ENCODE measurements at regions not wholly inside any gene's neighbourhood (a gene's known extent, or its start where the extent isn't known, plus 50 kb on each side); places are given as distances from the start of the nearest gene placed in this dataset.

- H3K27me3 ChIP-seq (ENCODE audit: control insufficient read depth, low read length), result no peaks in the 10 kb centered on the region
- no peaks in the 10 kb centered on the region for H3K79me2 ChIP-seq (ENCODE audit: control insufficient read depth, low read length)
- H3K4me2 ChIP-seq (ENCODE audit: low read length), result no peak overlapping the region
- no peaks in the 10 kb centered on the region for H4K20me1 ChIP-seq (ENCODE audit: control insufficient read depth, insufficient read depth, low read depth, low read length)
- no peaks in the 10 kb centered on the region for H3K9me2 ChIP-seq (replicated peaks; ENCODE audit: control insufficient read depth, low read length)
- no peaks in the 10 kb centered on the region for H3F3A ChIP-seq (ENCODE audit: control insufficient read depth, insufficient read depth)
- no peaks in the 10 kb centered on the region for H3K36me3 ChIP-seq (ENCODE audit: control insufficient read depth, low read length)
- H3K4me1 ChIP-seq (ENCODE audit: control insufficient read depth, low read length), result no peaks in the 10 kb centered on the region
- no peak overlapping the region for H3K4me3 ChIP-seq (ENCODE audit: low read length)
- H3K27ac ChIP-seq (ENCODE audit: low read depth, low read length), result no peak overlapping the region
- H3K9me3 ChIP-seq (ENCODE audit: control insufficient read depth, insufficient read depth, low read length), result no peaks in the 10 kb centered on the region; the same call in 1 of the 2 replicates
- TF ChIP-seq CTCF (IDR thresholded peaks at IDR 0.05; ENCODE audit: low read depth, low read length, poor library complexity, severe bottlenecking) (no peak), EZH2phosphoT487 (IDR thresholded peaks at IDR 0.05; ENCODE audit: borderline replicate concordance, low read length) (no peak)
Measured at GRCh38 chr14:26928019-26928418, 330.2 kb upstream of the NOVA1 start.

GRCh38 chr14:26929361-26929760 is 331.5 kb upstream of the NOVA1 start:
- Histone ChIP-seq H3K36me3 (ENCODE audit: control insufficient read depth, low read length) (no peaks in the 10 kb centered on the region), H3K27ac (ENCODE audit: low read depth, low read length) (no peak overlapping the region), H3K4me3 (ENCODE audit: low read length) (no peak overlapping the region), H3F3A (ENCODE audit: control insufficient read depth, insufficient read depth) (no peaks in the 10 kb centered on the region), H3K9me3 (ENCODE audit: control insufficient read depth, insufficient read depth, low read length) (no peaks in the 10 kb centered on the region; the same call in 1 of the 2 replicates), H3K27me3 (ENCODE audit: control insufficient read depth, low read length) (no peaks in the 10 kb centered on the region), H3K79me2 (ENCODE audit: control insufficient read depth, low read length) (no peaks in the 10 kb centered on the region), H4K20me1 (ENCODE audit: control insufficient read depth, insufficient read depth, low read depth, low read length) (no peaks in the 10 kb centered on the region), H3K9me2 (replicated peaks; ENCODE audit: control insufficient read depth, low read length) (no peaks in the 10 kb centered on the region), H3K4me2 (ENCODE audit: low read length) (no peak overlapping the region), H3K4me1 (ENCODE audit: control insufficient read depth, low read length) (no peaks in the 10 kb centered on the region)
- no peak for TF ChIP-seq EZH2phosphoT487 (IDR thresholded peaks at IDR 0.05; ENCODE audit: borderline replicate concordance, low read length)
- TF ChIP-seq CTCF (IDR thresholded peaks at IDR 0.05; ENCODE audit: low read depth, low read length, poor library complexity, severe bottlenecking), result no peak

GRCh38 chr14:26930576-26930975 is 332.7 kb upstream of the NOVA1 start:
- Histone ChIP-seq H3K27ac (ENCODE audit: low read depth, low read length) (no peak overlapping the region), H4K20me1 (ENCODE audit: control insufficient read depth, insufficient read depth, low read depth, low read length) (no peaks in the 10 kb centered on the region), H3K4me2 (ENCODE audit: low read length) (no peak overlapping the region), H3K9me3 (ENCODE audit: control insufficient read depth, insufficient read depth, low read length) (no peaks in the 10 kb centered on the region), H3K4me3 (ENCODE audit: low read length) (no peak overlapping the region), H3K4me1 (ENCODE audit: control insufficient read depth, low read length) (no peaks in the 10 kb centered on the region), H3K9me2 (replicated peaks; ENCODE audit: control insufficient read depth, low read length) (no peaks in the 10 kb centered on the region), H3K27me3 (ENCODE audit: control insufficient read depth, low read length) (no peaks in the 10 kb centered on the region), H3F3A (ENCODE audit: control insufficient read depth, insufficient read depth) (no peaks in the 10 kb centered on the region), H3K79me2 (ENCODE audit: control insufficient read depth, low read length) (no peaks in the 10 kb centered on the region), H3K36me3 (ENCODE audit: control insufficient read depth, low read length) (no peaks in the 10 kb centered on the region)
- TF ChIP-seq CTCF (IDR thresholded peaks at IDR 0.05; ENCODE audit: low read depth, low read length, poor library complexity, severe bottlenecking), result no peak
- TF ChIP-seq EZH2phosphoT487 (IDR thresholded peaks at IDR 0.05; ENCODE audit: borderline replicate concordance, low read length), result no peak

Data from DOHH2 (cell line).